ENCODE measurements at regions not wholly inside any gene's neighbourhood (a gene's known extent, or its start where the extent isn't known, plus 50 kb on each side); places are given as distances from the start of the nearest gene placed in this dataset.

DNA sequence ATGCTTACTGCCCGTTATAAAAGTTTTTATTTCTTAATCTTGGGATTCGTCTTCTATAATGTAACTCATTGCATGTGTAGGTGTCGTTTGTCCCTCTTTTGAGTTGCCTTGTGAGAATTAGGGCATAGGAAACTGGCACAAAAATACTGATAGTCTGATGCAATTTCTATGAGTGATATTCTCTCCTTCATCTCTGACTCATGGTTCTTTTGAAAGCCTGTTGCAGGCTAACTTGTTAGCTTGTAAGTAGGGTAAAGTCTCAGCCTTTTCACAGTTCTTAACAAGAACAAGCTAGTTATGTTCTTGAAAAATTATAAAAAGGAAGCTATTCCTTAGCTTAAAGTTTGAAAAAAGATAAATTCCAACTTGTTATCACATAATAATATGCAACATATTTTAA lies 1085.4 kb upstream of the NRXN1 start:
- TF ChIP-seq SIN3A (IDR thresholded peaks at IDR 0.05; ENCODE audit: borderline replicate concordance, insufficient read depth, low read length) (no peak), REST (IDR thresholded peaks at IDR 0.05; ENCODE audit: insufficient read depth in 1 of 2, low read depth in 2 of 2, low read length in 2 of 2) (no peak), POLR2AphosphoS5 (IDR thresholded peaks at IDR 0.05; ENCODE audit: low read depth, low read length) (no peak), FOXP2 (optimal IDR thresholded peaks at IDR 0.05; ENCODE audit: borderline replicate concordance, extremely low read depth, extremely low read length, insufficient read depth) (no peak), TAF1 (IDR thresholded peaks at IDR 0.05; ENCODE audit: borderline replicate concordance, insufficient read depth, low read length) (no peak)

GRCh38 chr2:52115750-52116149 lies 1083.8 kb upstream of the NRXN1 start:
- TF ChIP-seq POLR2AphosphoS5 (IDR thresholded peaks at IDR 0.05; ENCODE audit: low read depth, low read length) (no peak), REST (IDR thresholded peaks at IDR 0.05; ENCODE audit: insufficient read depth in 1 of 2, low read depth in 2 of 2, low read length in 2 of 2) (no peak), TAF1 (IDR thresholded peaks at IDR 0.05; ENCODE audit: borderline replicate concordance, insufficient read depth, low read length) (no peak), FOXP2 (optimal IDR thresholded peaks at IDR 0.05; ENCODE audit: borderline replicate concordance, extremely low read depth, extremely low read length, insufficient read depth) (no peak), SIN3A (IDR thresholded peaks at IDR 0.05; ENCODE audit: borderline replicate concordance, insufficient read depth, low read length) (no peak)

DNA sequence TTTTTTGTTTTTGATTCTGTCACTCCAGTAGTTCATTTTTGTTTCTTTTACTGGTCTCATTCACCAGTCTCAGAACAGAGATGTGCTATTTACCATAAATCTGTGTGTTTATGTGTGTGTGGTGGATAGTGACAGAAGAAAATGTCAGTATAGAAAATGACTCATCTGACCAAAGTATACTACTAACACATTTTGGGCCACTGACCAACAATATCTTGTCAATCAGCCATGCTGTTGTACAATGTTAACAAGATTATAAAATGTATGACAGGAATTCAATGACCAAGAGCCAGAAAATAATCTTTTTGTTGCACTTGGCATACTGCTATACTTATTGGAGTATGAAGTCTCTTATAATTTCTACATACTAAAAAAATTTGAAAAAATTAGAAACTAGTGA lies 1081.4 kb upstream of the NRXN1 start:
- no peak for TF ChIP-seq TAF1 (IDR thresholded peaks at IDR 0.05; ENCODE audit: borderline replicate concordance, insufficient read depth, low read length)
- no peak for TF ChIP-seq FOXP2 (optimal IDR thresholded peaks at IDR 0.05; ENCODE audit: borderline replicate concordance, extremely low read depth, extremely low read length, insufficient read depth)
- no peak for TF ChIP-seq POLR2AphosphoS5 (IDR thresholded peaks at IDR 0.05; ENCODE audit: low read depth, low read length)
- TF ChIP-seq REST (IDR thresholded peaks at IDR 0.05; ENCODE audit: insufficient read depth in 1 of 2, low read depth in 2 of 2, low read length in 2 of 2): no peak
- no peak for TF ChIP-seq SIN3A (IDR thresholded peaks at IDR 0.05; ENCODE audit: borderline replicate concordance, insufficient read depth, low read length)

- TF ChIP-seq POLR2AphosphoS5 (IDR thresholded peaks at IDR 0.05; ENCODE audit: low read depth, low read length): no peak
- TF ChIP-seq REST (IDR thresholded peaks at IDR 0.05; ENCODE audit: insufficient read depth in 1 of 2, low read depth in 2 of 2, low read length in 2 of 2): no peak
- no peak for TF ChIP-seq SIN3A (IDR thresholded peaks at IDR 0.05; ENCODE audit: borderline replicate concordance, insufficient read depth, low read length)
- TF ChIP-seq FOXP2 (optimal IDR thresholded peaks at IDR 0.05; ENCODE audit: borderline replicate concordance, extremely low read depth, extremely low read length, insufficient read depth): no peak
- no peak for TF ChIP-seq TAF1 (IDR thresholded peaks at IDR 0.05; ENCODE audit: borderline replicate concordance, insufficient read depth, low read length)
Observed at GRCh38 chr2:52112141-52112540, 1080.2 kb upstream of the NRXN1 start.

GRCh38 chr2:52107124-52107523 lies 1075.2 kb upstream of the NRXN1 start:
- no peak for TF ChIP-seq POLR2AphosphoS5 (IDR thresholded peaks at IDR 0.05; ENCODE audit: low read depth, low read length)
- no peak for TF ChIP-seq SIN3A (IDR thresholded peaks at IDR 0.05; ENCODE audit: borderline replicate concordance, insufficient read depth, low read length)
- no peak for TF ChIP-seq TAF1 (IDR thresholded peaks at IDR 0.05; ENCODE audit: borderline replicate concordance, insufficient read depth, low read length)
- TF ChIP-seq REST (IDR thresholded peaks at IDR 0.05; ENCODE audit: insufficient read depth in 1 of 2, low read depth in 2 of 2, low read length in 2 of 2): no peak
- TF ChIP-seq FOXP2 (optimal IDR thresholded peaks at IDR 0.05; ENCODE audit: borderline replicate concordance, extremely low read depth, extremely low read length, insufficient read depth): no peak

Data from PFSK-1 (cell line).